Parathyroid adenoma (tissue), 2 donors: ENCODE measurements at regions not wholly inside any gene's neighbourhood (a gene's known extent, or its start where the extent isn't known, plus 50 kb on each side); places are given as distances from the start of the nearest gene placed in this dataset.
"Not testable (repeated sequence)": the region's sequence is repeated elsewhere in the genome, so short reads cannot be mapped to it uniquely, and the experiment has no call there.

Experiments used
- H2AFZ ChIP-seq: fragments of 300-600 bp; sonication (generic); one replicate; pipeline ENCODE4 v1.7.0; 2017; ENCODE audit warnings: antibody characterized with exemption, mild to moderate bottlenecking
- H3K27ac ChIP-seq: fragments of 300-600 bp; sonication (generic); one replicate; pipeline ENCODE4 v1.7.0; 2017
- H3K27me3 ChIP-seq: fragments of 300-600 bp; sonication (generic); one replicate; pipeline ENCODE4 v1.7.0; 2017; ENCODE audit warnings: low read length; ENCODE audit not compliant: control insufficient read depth, insufficient read depth
- H3K36me3 ChIP-seq: fragments of 300-600 bp; sonication (generic); one replicate; pipeline ENCODE4 v1.7.0; 2017; ENCODE audit warnings: low read length; ENCODE audit not compliant: control insufficient read depth, insufficient read depth
- H3K4me1 ChIP-seq: fragments of 300-600 bp; sonication (generic); one replicate; pipeline ENCODE4 v1.7.0; 2017; ENCODE audit warnings: control low read depth
- H3K4me2 ChIP-seq: fragments of 300-600 bp; sonication (generic); one replicate; pipeline ENCODE4 v1.7.0; 2017; ENCODE audit warnings: low read length
- H3K4me3 ChIP-seq: fragments of 300-600 bp; sonication (generic); one replicate; pipeline ENCODE4 v1.7.0; 2017; ENCODE audit warnings: low read depth, low read length
- H3K79me2 ChIP-seq: fragments of 300-600 bp; sonication (generic); one replicate; pipeline ENCODE4 v1.7.0; 2017; ENCODE audit warnings: control low read depth
- H3K9ac ChIP-seq: fragments of 300-600 bp; sonication (generic); one replicate; pipeline ENCODE4 v1.7.0; 2017; ENCODE audit warnings: mild to moderate bottlenecking
- H3K9me3 ChIP-seq: fragments of 300-600 bp; sonication (generic); one replicate; pipeline ENCODE4 v1.7.0; 2017; ENCODE audit warnings: low read length; ENCODE audit not compliant: control insufficient read depth
- TF ChIP-seq, protein P1 (sequence below): fragments of 300-600 bp; sonication (generic); IDR thresholded peaks from one replicate; pipeline ENCODE4 v1.7.0; 2017; ENCODE audit warnings: antibody characterized with exemption, mild to moderate bottlenecking
- donor health status: primary hyperparathyroidism.

- no peaks in the 10 kb centered on the region for H3K27me3 ChIP-seq
- H3K9ac ChIP-seq: no peak overlapping the region
- TF ChIP-seq, protein P1, sequence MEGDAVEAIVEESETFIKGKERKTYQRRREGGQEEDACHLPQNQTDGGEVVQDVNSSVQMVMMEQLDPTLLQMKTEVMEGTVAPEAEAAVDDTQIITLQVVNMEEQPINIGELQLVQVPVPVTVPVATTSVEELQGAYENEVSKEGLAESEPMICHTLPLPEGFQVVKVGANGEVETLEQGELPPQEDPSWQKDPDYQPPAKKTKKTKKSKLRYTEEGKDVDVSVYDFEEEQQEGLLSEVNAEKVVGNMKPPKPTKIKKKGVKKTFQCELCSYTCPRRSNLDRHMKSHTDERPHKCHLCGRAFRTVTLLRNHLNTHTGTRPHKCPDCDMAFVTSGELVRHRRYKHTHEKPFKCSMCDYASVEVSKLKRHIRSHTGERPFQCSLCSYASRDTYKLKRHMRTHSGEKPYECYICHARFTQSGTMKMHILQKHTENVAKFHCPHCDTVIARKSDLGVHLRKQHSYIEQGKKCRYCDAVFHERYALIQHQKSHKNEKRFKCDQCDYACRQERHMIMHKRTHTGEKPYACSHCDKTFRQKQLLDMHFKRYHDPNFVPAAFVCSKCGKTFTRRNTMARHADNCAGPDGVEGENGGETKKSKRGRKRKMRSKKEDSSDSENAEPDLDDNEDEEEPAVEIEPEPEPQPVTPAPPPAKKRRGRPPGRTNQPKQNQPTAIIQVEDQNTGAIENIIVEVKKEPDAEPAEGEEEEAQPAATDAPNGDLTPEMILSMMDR: no peak
- H3K4me2 ChIP-seq: no peak overlapping the region
- H3K36me3 ChIP-seq: no peaks in the 10 kb centered on the region
- no peaks in the 10 kb centered on the region for H3K4me1 ChIP-seq
- no peak overlapping the region for H3K27ac ChIP-seq
- H3K9me3 ChIP-seq: no peaks in the 10 kb centered on the region
- no peak overlapping the region for H3K4me3 ChIP-seq
- no peak overlapping the region for H2AFZ ChIP-seq
- no peaks in the 10 kb centered on the region for H3K79me2 ChIP-seq
Observed at GRCh38 chr3:77746048-77746447, 706.1 kb downstream of the ROBO2 start.

GRCh38 chr3:77746892-77747291, 707.0 kb downstream of the ROBO2 start:
- Histone ChIP-seq H3K4me2 (no peak overlapping the region), H3K79me2 (no peaks in the 10 kb centered on the region), H3K9ac (no peak overlapping the region), H2AFZ (no peak overlapping the region), H3K9me3 (no peaks in the 10 kb centered on the region), H3K4me1 (no peaks in the 10 kb centered on the region), H3K27ac (no peak overlapping the region), H3K4me3 (no peak overlapping the region), H3K36me3 (no peaks in the 10 kb centered on the region), H3K27me3 (no peaks in the 10 kb centered on the region)
- TF ChIP-seq, protein P1: no peak

DNA sequence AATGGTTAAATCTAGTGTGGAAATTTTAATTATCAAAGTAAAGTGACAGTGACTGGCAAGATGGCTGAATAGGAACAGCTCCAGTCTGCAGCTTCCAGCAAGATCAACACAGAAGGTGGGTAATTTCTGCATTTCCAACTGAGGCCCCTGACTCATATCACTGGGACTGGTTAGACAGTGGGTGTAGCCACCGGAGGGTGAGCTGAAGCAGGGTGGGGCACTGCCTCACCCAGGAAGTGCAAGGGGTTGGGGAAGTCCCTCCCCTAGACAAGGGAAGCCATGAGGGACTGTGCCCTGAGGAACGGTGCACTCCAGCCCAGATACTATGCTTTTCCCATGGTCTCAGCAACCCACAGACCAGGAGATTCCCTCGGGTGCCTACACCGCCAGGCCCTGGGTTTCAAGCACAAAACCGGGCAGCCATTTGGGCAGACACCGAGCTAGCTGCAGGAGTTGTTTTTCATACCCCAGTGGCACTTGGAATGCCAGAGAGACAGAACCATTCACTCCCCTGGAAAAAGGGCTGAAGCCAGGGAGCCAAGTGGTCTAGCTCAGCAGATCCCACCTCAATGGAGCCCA, 716.6 kb downstream of the ROBO2 start:
- not testable (repeated sequence) for H3K9ac ChIP-seq, H3K27me3 ChIP-seq, H3K27ac ChIP-seq

GRCh38 chr3:77772459-77772858, 732.6 kb downstream of the ROBO2 start:
- H3K27me3 ChIP-seq: no peaks in the 10 kb centered on the region
- no peak overlapping the region for H3K27ac ChIP-seq
- no peak overlapping the region for H2AFZ ChIP-seq
- no peaks in the 10 kb centered on the region for H3K36me3 ChIP-seq
- H3K4me3 ChIP-seq: no peak overlapping the region
- no peak overlapping the region for H3K4me2 ChIP-seq
- TF ChIP-seq, protein P1: no peak
- H3K79me2 ChIP-seq: no peaks in the 10 kb centered on the region
- no peaks in the 10 kb centered on the region for H3K4me1 ChIP-seq
- H3K9me3 ChIP-seq: no peaks in the 10 kb centered on the region
- H3K9ac ChIP-seq: no peak overlapping the region

More for the DNA sequence above, 716.6 kb downstream of the ROBO2 start:
- not testable (repeated sequence) for H3K9me3 ChIP-seq, H3K4me3 ChIP-seq, H3K4me2 ChIP-seq, H2AFZ ChIP-seq, H3K79me2 ChIP-seq, H3K4me1 ChIP-seq, H3K36me3 ChIP-seq

- Histone ChIP-seq H3K4me3 (no peak overlapping the region), H3K36me3 (no peaks in the 10 kb centered on the region), H2AFZ (no peak overlapping the region), H3K9me3 (no peaks in the 10 kb centered on the region), H3K4me2 (no peak overlapping the region), H3K27ac (no peak overlapping the region), H3K27me3 (no peaks in the 10 kb centered on the region), H3K79me2 (no peaks in the 10 kb centered on the region), H3K9ac (no peak overlapping the region), H3K4me1 (no peaks in the 10 kb centered on the region)
- TF ChIP-seq, protein P1: no peak
Observed at GRCh38 chr3:77773084-77773483, 733.2 kb downstream of the ROBO2 start.
